Neural progenitor cell (in vitro differentiated cells): ENCODE measurements at regions not wholly inside any gene's neighbourhood (a gene's known extent, or its start where the extent isn't known, plus 50 kb on each side); places are given as distances from the start of the nearest gene placed in this dataset.

Experiments
- DNase-seq: peaks from one replicate; pipeline ENCODE4 v3.0.0-alpha.2; 2016; ENCODE audit warnings: low spot score
- H2AFZ ChIP-seq: fragments of 200-600 bp; sonication (generic); replicated peaks from 2 replicates; pipeline ENCODE4 v1.6.1; 2016; ENCODE audit warnings: antibody characterized with exemption
- H3F3A ChIP-seq: fragments of 200-600 bp; sonication (generic); 2 replicates; pipeline ENCODE4 v1.6.1; 2016; ENCODE audit warnings: antibody characterized with exemption, low read depth
- H3K27ac ChIP-seq: fragments of 200-600 bp; sonication (generic); 2 replicates; pipeline ENCODE4 v1.5.1; 2016; ENCODE audit warnings: mild to moderate bottlenecking
- H3K27me3 ChIP-seq: fragments of 200-600 bp; sonication (generic); 2 replicates; pipeline ENCODE4 v1.6.1; 2016; ENCODE audit warnings: mild to moderate bottlenecking, moderate library complexity
- H3K36me3 ChIP-seq: fragments of 200-600 bp; sonication (generic); 2 replicates; pipeline ENCODE4 v1.5.1; 2016
- H3K4me1 ChIP-seq: fragments of 200-600 bp; sonication (generic); 2 replicates; pipeline ENCODE4 v1.6.1; 2016; ENCODE audit warnings: mixed run types
- H3K4me2 ChIP-seq: fragments of 200-600 bp; sonication (generic); 2 replicates; pipeline ENCODE4 v1.6.1; 2016
- H3K4me3 ChIP-seq: fragments of 200-600 bp; sonication (generic); 2 replicates; pipeline ENCODE4 v1.5.1; 2016
- H3K79me2 ChIP-seq: fragments of 200-600 bp; sonication (generic); 2 replicates; pipeline ENCODE4 v1.6.1; 2016; ENCODE audit warnings: low read depth
- H3K9ac ChIP-seq: fragments of 200-600 bp; sonication (generic); 2 replicates; pipeline ENCODE4 v1.6.1; 2016
- H3K9me3 ChIP-seq: fragments of 200-600 bp; sonication (generic); 2 replicates; pipeline ENCODE4 v1.5.1; 2016; ENCODE audit warnings: low read depth
- H4K20me1 ChIP-seq: fragments of 200-600 bp; sonication (generic); 2 replicates; pipeline ENCODE4 v1.6.1; 2016; ENCODE audit warnings: low read depth
- H3K27ac Mint-ChIP-seq: 3 replicates; pipeline ENCODE4 v1.8.0; 2021; ENCODE audit warnings: mixed read lengths
- H3K27me3 Mint-ChIP-seq: 2 replicates; pipeline ENCODE4 v1.8.0; 2022; ENCODE audit warnings: low read depth, mild to moderate bottlenecking, inconsistent platforms, moderate library complexity, mixed read lengths; ENCODE audit not compliant: insufficient read depth
- H3K36me3 Mint-ChIP-seq: 3 replicates; pipeline ENCODE4 v1.8.0; 2021; ENCODE audit warnings: mixed read lengths
- H3K4me1 Mint-ChIP-seq: 3 replicates; pipeline ENCODE4 v1.8.0; 2021; ENCODE audit warnings: mixed read lengths
- H3K4me3 Mint-ChIP-seq: 3 replicates; pipeline ENCODE4 v1.8.0; 2021; ENCODE audit warnings: mild to moderate bottlenecking, moderate library complexity, mixed read lengths
- H3K9me3 Mint-ChIP-seq: 3 replicates; pipeline ENCODE4 v1.8.0; 2020; ENCODE audit warnings: mixed read lengths
- CTCF ChIP-seq: fragments of 200-600 bp; sonication (generic); IDR thresholded peaks from 2 replicates; pipeline ENCODE4 v1.5.1; 2017; ENCODE audit warnings: antibody characterized with exemption, mild to moderate bottlenecking
- EZH2 ChIP-seq: fragments of 200-600 bp; sonication (generic); IDR thresholded peaks from 2 replicates; pipeline ENCODE4 v1.6.1; 2017; ENCODE audit warnings: antibody characterized with exemption, mild to moderate bottlenecking, moderate library complexity
- EZH2phosphoT487 ChIP-seq: fragments of 200-600 bp; sonication (generic); IDR thresholded peaks from 2 replicates; pipeline ENCODE4 v1.6.1; 2017; ENCODE audit warnings: antibody characterized with exemption

GRCh38 chr3:64890466-64890865 is 202.7 kb upstream of the ADAMTS9 start:
- H3F3A ChIP-seq, result no peaks in the 10 kb centered on the region
- no peak overlapping the region for H3K4me2 ChIP-seq
- no peak overlapping the region for H3K27ac Mint-ChIP-seq
- no peak overlapping the region for H3K4me3 ChIP-seq
- no peak overlapping the region for H3K4me3 Mint-ChIP-seq
- peaks cover 6% of the 10 kb centered on the region for H3K36me3 Mint-ChIP-seq
- H3K4me1 ChIP-seq, result peaks cover 6% of the 10 kb centered on the region
- TF ChIP-seq EZH2, result no peak
- TF ChIP-seq CTCF, result no peak
- TF ChIP-seq EZH2phosphoT487, result no peak
- H3K27me3 Mint-ChIP-seq, result peaks cover 2% of the 10 kb centered on the region
- DNase-seq, result no peak
- no peaks in the 10 kb centered on the region for H3K27me3 ChIP-seq
- H3K79me2 ChIP-seq, result no peaks in the 10 kb centered on the region
- no peak overlapping the region for H2AFZ ChIP-seq
- peaks cover 11% of the 10 kb centered on the region for H3K4me1 Mint-ChIP-seq
- H3K9me3 Mint-ChIP-seq, result peaks cover 4% of the 10 kb centered on the region
- H3K9me3 ChIP-seq, result no peaks in the 10 kb centered on the region
- no peaks in the 10 kb centered on the region for H4K20me1 ChIP-seq
- H3K9ac ChIP-seq, result no peak overlapping the region
- no peaks in the 10 kb centered on the region for H3K36me3 ChIP-seq
- H3K27ac ChIP-seq, result no peak overlapping the region

- peaks cover 1% of the 10 kb centered on the region for H3K4me1 ChIP-seq
- H2AFZ ChIP-seq, result no peak overlapping the region
- H3K4me2 ChIP-seq, result no peak overlapping the region
- Mint-ChIP-seq H3K4me1 (peaks cover 7% of the 10 kb centered on the region), H3K36me3 (peaks cover 6% of the 10 kb centered on the region), H3K4me3 (no peak overlapping the region), H3K9me3 (peaks cover 4% of the 10 kb centered on the region), H3K27me3 (peaks cover 2% of the 10 kb centered on the region), H3K27ac (no peak overlapping the region)
- no peak overlapping the region for H3K4me3 ChIP-seq
- H3K36me3 ChIP-seq, result no peaks in the 10 kb centered on the region
- no peak overlapping the region for H3K27ac ChIP-seq
- no peaks in the 10 kb centered on the region for H3F3A ChIP-seq
- H3K9me3 ChIP-seq, result no peaks in the 10 kb centered on the region
- TF ChIP-seq EZH2 (no peak), CTCF (no peak), EZH2phosphoT487 (no peak)
- no peaks in the 10 kb centered on the region for H3K27me3 ChIP-seq
- H4K20me1 ChIP-seq, result no peaks in the 10 kb centered on the region
- no peaks in the 10 kb centered on the region for H3K79me2 ChIP-seq
- no peak for DNase-seq
- no peak overlapping the region for H3K9ac ChIP-seq
Observed at GRCh38 chr3:64890006-64890405, 202.2 kb upstream of the ADAMTS9 start.

- peaks cover 2% of the 10 kb centered on the region for H3K27me3 Mint-ChIP-seq
- H2AFZ ChIP-seq, result no peak overlapping the region
- no peak overlapping the region for H3K4me3 Mint-ChIP-seq
Observed at GRCh38 chr3:64888840-64889392, 201.1 kb upstream of the ADAMTS9 start.

More at GRCh38 chr3:64888840-64889392, 201.1 kb upstream of the ADAMTS9 start:
- Histone ChIP-seq H4K20me1 (no peaks in the 10 kb centered on the region), H3K79me2 (no peaks in the 10 kb centered on the region), H3F3A (no peaks in the 10 kb centered on the region), H3K4me1 (no peaks in the 10 kb centered on the region), H3K4me3 (no peak overlapping the region), H3K9me3 (no peaks in the 10 kb centered on the region), H3K27ac (no peak overlapping the region), H3K36me3 (no peaks in the 10 kb centered on the region), H3K4me2 (no peak overlapping the region), H3K27me3 (no peaks in the 10 kb centered on the region), H3K9ac (no peak overlapping the region)
- DNase-seq, result no peak
- H3K9me3 Mint-ChIP-seq, result peaks cover 4% of the 10 kb centered on the region
- H3K4me1 Mint-ChIP-seq, result peaks cover 4% of the 10 kb centered on the region
- H3K36me3 Mint-ChIP-seq, result peaks cover 6% of the 10 kb centered on the region
- no peak for TF ChIP-seq EZH2
- no peak for TF ChIP-seq EZH2phosphoT487
- TF ChIP-seq CTCF, result no peak
- no peak overlapping the region for H3K27ac Mint-ChIP-seq
